Naive thymus-derived CD8-positive, alpha-beta T cell (primary cell): ENCODE measurements at regions not wholly inside any gene's neighbourhood (a gene's known extent, or its start where the extent isn't known, plus 50 kb on each side); places are given as distances from the start of the nearest gene placed in this dataset.
"Not testable (repeated sequence)": the region's sequence is repeated elsewhere in the genome, so short reads cannot be mapped to it uniquely, and the experiment has no call there.

Experiments used
- ATAC-seq, 2 donors: fragments of 150-1000 bp; cut with Tn5 transposase in 1 of 2; sonication (Bioruptor Pico), chemical (Tn5 transposase) in 1 of 2; 1 replicate in 1 of 2; 2 replicates in 1 of 2; pipeline ENCODE4 v1.10.0; 2021; ENCODE audit warnings: mild to moderate bottlenecking in 2 of 2, moderate library complexity in 2 of 2
- POLR2A ChIA-PET: fragments of 350-600 bp; sonication (Branson Sonifier 250); formaldehyde crosslinking; loops from one replicate; lab custom pipeline; 2021; ENCODE audit warnings: antibody characterized with exemption; lab: Charles Lee
- DNase-seq, 10 donors: peaks; one replicate each; pipeline versions ENCODE4 v3.0.0 to v3.0.0-alpha.2; 2020 to 2022
- H3K27ac Mint-ChIP-seq, 10 donors: one replicate each; pipeline ENCODE4 v1.8.0; 2020 to 2022; ENCODE audit warnings: mild to moderate bottlenecking in 10 of 10, mixed read lengths in 10 of 10, moderate library complexity in 4 of 10, inconsistent platforms in 1 of 10
- H3K27me3 Mint-ChIP-seq, 5 donors: one replicate each; pipeline ENCODE4 v1.8.0; 2021 to 2022; ENCODE audit warnings: mixed read lengths in 5 of 5
- H3K36me3 Mint-ChIP-seq, 3 donors: one replicate each; pipeline ENCODE4 v1.8.0; 2020 to 2022; ENCODE audit warnings: mixed read lengths in 3 of 3, mild to moderate bottlenecking in 2 of 3, inconsistent platforms in 1 of 3
- H3K4me1 Mint-ChIP-seq, 4 donors: one replicate each; pipeline ENCODE4 v1.8.0; 2021 to 2022; ENCODE audit warnings: mixed read lengths in 4 of 4
- H3K4me3 Mint-ChIP-seq, 10 donors: one replicate each; pipeline ENCODE4 v1.8.0; 2020 to 2022; ENCODE audit warnings: mild to moderate bottlenecking in 10 of 10, mixed read lengths in 10 of 10, moderate library complexity in 6 of 10, inconsistent platforms in 1 of 10
- H3K9me3 Mint-ChIP-seq, 9 donors: one replicate each; pipeline ENCODE4 v1.8.0; 2020 to 2022; ENCODE audit warnings: mixed read lengths in 9 of 9, mild to moderate bottlenecking in 3 of 9, inconsistent platforms in 1 of 9, moderate library complexity in 1 of 9

DNA sequence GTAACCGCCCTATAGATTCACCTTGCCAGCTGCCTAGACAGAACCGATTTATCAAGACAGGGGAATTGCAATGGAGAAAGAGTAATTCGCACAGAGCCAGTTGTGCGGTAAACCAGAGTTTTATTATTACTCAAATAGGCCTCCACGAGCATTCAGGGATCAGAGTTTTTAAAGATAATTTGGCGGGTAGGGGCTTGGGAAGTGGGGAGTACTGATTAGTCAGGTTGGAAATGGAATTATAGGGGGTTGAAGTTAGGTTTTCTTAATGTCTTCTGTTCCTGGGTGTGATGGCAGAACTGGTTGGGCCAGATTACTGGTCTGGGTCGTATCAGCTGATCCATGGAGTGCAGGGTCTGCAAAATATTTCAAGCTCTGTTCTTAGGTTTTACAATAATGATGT lies 756.9 kb upstream of the ADGRB3 start:
- H3K27ac Mint-ChIP-seq, ATAC-seq, H3K4me3 Mint-ChIP-seq, H3K4me1 Mint-ChIP-seq, DNase-seq, H3K27me3 Mint-ChIP-seq, POLR2A ChIA-PET, H3K36me3 Mint-ChIP-seq: not testable (repeated sequence)
- H3K9me3 Mint-ChIP-seq: peaks cover 0 to 12% (median 7%) of the 10 kb centered on the region in 9 donors

DNA sequence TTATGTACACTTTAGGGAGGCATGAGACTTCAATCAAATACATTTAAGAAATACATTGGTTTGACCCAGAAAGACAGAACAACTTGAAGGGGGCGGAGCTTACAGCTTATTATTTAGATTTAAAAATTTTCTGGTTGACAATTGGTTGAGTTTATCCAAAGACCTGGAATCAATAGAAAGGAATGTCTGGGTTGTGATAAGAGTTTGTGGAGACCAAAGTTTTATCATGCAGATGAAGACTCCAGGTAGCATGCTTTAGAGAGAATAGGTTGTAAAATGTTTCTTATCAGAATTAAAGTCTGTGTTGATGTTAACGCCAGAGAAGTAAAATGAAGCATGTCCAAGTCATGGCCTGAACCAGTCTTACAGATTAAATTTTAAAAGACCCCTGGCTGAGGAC lies 757.8 kb upstream of the ADGRB3 start:
- Mint-ChIP-seq H3K36me3 (no peaks in the 10 kb centered on the region), H3K9me3 (peaks cover 0 to 16% (median 9%) of the 10 kb centered on the region in 9 donors), H3K4me3 (no peak overlapping the region), H3K4me1 (no peaks in the 10 kb centered on the region), H3K27ac (no peak overlapping the region), H3K27me3 (no peaks in the 10 kb centered on the region)
- DNase-seq (no peak), ATAC-seq (no peak)
- POLR2A ChIA-PET: no interaction called here

DNA sequence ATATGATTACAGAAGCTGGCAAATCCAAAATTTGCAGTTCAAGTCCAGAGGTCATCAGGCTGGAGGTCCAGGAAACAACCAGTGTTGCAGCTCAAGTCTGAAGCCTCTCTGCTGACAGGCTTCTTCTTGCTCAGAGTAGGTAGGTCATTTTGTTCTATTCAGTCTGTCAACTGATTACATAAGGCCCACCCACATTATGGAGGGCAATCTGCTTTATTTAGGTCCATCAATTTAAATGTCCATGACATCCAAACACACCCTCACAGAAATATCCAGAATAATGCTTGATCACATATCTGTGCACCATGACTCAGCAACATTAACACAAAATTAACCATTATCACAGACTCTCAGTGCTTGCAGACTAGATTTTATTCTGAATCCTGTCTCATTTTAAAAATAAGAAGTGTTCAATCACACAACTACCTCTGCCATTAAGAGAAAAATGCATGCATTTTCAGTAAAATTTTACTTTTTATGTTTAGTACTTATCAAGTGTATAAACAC lies 759.2 kb upstream of the ADGRB3 start:
- H3K27ac Mint-ChIP-seq: no peak overlapping the region

DNA sequence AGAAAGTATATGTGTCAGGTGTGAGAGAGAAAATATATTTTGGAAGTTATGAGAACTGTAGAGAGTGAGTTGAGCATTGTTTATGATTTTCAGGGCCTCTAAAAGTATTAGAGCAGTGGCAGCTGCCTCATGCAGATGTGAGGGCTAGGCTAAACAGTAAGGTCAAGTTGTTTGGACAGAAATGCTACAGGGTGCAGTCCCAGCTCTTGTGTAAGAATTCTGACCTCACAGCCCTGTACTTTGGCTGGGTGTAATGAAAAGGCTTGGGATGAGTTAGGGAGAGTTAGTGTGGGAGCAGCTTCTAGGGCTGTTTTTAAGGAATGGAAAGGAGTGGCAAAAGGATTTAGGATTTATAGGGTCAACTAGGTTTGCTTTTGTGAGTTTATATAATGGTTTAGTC lies 764.8 kb upstream of the ADGRB3 start:
- Mint-ChIP-seq H3K27ac (no peak overlapping the region), H3K4me3 (no peak overlapping the region), H3K9me3 (peaks cover 0 to 16% (median 5%) of the 10 kb centered on the region in 9 donors), H3K4me1 (no peaks in the 10 kb centered on the region), H3K27me3 (no peaks in the 10 kb centered on the region), H3K36me3 (no peaks in the 10 kb centered on the region)
- DNase-seq (no peak), ATAC-seq (no peak)
- POLR2A ChIA-PET: no interaction called here

More for the DNA sequence above, 759.2 kb upstream of the ADGRB3 start:
- Mint-ChIP-seq H3K36me3 (no peaks in the 10 kb centered on the region), H3K27me3 (no peaks in the 10 kb centered on the region), H3K4me1 (no peaks in the 10 kb centered on the region), H3K4me3 (no peak overlapping the region), H3K9me3 (peaks cover 0 to 16% (median 9%) of the 10 kb centered on the region in 9 donors)
- ATAC-seq: no peak
- DNase-seq: no peak
- POLR2A ChIA-PET: no interaction called here

DNA sequence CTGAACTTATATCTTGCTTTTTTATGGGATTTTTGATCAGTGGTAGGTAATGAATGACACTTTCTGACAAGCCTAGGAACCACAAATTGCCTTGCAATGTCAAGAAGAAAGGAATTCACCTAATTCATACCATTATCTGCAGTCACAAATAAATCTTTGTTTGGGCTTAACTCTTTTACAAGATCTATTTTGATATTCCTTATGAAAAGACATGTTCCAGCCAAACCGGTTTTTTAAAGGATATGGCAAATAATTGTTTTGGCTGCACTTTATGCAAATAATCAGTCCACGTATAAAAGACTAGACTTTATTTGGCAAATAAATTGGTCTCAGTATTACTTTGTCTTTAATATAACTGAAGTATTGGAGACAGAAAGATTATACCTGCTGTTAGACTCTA lies 771.7 kb upstream of the ADGRB3 start:
- H3K9me3 Mint-ChIP-seq: peaks cover 0 to 14% (median 3%) of the 10 kb centered on the region in 9 donors
- ATAC-seq: no peak
- no peaks in the 10 kb centered on the region for H3K27me3 Mint-ChIP-seq
- H3K4me3 Mint-ChIP-seq: no peak overlapping the region
- H3K27ac Mint-ChIP-seq: no peak overlapping the region
- H3K36me3 Mint-ChIP-seq: no peaks in the 10 kb centered on the region
- no peaks in the 10 kb centered on the region for H3K4me1 Mint-ChIP-seq
- no peak for DNase-seq
- POLR2A ChIA-PET: no interaction called here

DNA sequence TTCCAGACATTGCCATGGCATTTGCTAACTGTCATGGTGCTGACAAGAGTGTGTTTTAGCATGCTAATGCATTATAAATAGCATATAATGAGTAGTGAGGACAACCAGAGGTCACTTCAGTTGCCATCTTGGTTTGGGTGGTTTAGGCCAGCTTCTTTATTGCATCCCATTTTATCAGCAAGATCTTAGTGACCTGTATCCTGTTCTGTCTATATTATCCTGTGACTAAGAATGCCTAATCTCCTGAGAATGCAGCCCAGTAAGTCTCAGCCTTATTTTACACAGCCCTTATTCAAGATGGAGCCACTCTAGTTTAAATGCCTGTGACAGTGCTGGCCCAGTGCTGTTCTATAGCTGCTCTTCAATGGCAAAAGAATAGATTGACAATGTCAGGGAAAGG lies 781.0 kb upstream of the ADGRB3 start:
- no peak for ATAC-seq
- Mint-ChIP-seq H3K36me3 (no peaks in the 10 kb centered on the region), H3K27me3 (no peaks in the 10 kb centered on the region), H3K27ac (no peak overlapping the region), H3K9me3 (peaks cover 3 to 32% (median 10%) of the 10 kb centered on the region in 9 donors), H3K4me1 (no peaks in the 10 kb centered on the region), H3K4me3 (no peak overlapping the region)
- no peak for DNase-seq
- POLR2A ChIA-PET: no interaction called here

DNA sequence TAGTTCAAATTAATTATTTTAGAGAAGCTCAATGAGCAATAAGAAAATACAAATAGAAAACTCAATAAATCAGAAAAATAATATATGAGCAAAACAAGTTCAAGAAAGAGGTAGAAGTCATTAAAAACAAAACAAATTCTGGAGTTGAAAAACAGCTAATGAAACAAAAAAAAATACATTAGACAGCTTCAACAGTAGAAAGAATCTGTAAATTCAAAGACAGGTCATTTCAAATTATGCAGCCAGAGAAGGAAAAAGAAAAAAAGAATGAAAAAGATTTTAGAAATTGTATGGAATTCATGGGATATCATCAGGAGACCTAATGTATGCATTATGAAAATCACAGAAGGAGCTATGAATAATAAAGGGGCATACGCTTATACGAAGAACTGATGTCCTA lies 795.3 kb upstream of the ADGRB3 start:
- Mint-ChIP-seq H3K27ac (no peak overlapping the region), H3K4me3 (no peak overlapping the region), H3K27me3 (no peaks in the 10 kb centered on the region), H3K4me1 (no peaks in the 10 kb centered on the region), H3K36me3 (peaks cover 0 to 21% (median 0%) of the 10 kb centered on the region in 3 donors), H3K9me3 (peaks cover 9 to 46% (median 25%) of the 10 kb centered on the region in 9 donors)
- DNase-seq: no peak
- ATAC-seq: no peak
- POLR2A ChIA-PET: no interaction called here

DNA sequence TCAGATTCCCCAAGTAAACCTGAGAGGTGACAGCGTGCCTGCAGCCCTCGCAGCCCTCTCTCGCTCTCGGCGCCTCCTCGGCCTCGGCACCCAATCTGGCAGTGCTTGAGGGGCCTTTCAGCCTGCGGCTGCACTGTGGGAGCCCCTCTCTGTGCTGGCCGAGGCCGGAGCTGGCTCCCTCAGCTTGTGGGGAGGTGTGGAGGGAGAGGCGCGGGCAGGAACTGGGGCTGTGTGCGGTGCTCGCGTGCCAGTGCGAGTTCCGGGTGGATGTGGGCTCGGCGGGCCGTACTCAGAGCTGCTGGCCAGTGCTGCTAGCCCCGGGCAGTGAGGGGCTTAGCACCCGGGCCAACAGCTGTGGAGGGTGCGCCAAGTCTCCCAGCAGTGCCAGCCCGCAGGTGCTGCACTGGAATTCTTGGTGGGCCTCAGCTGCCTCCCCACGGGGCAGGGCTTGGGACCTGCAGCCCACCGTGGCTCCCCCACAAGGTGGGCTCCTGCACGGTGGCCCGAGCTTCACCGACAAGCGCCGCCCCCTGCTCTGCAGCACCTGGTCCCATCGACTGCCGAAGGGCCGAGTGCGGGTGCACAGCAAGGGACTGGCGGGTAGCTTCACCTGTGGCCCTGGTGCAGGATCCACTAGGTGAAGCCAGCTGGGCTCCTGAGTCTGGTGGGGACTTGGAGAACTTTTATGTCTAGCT lies 809.7 kb upstream of the ADGRB3 start:
- no peaks in the 10 kb centered on the region for H3K4me1 Mint-ChIP-seq
- no peak for ATAC-seq
- H3K27ac Mint-ChIP-seq: no peak overlapping the region
- DNase-seq: no peak
- POLR2A ChIA-PET: no interaction called here
- peaks cover 0 to 33% (median 8%) of the 10 kb centered on the region in 9 donors for H3K9me3 Mint-ChIP-seq
- H3K36me3 Mint-ChIP-seq: no peaks in the 10 kb centered on the region
- no peak overlapping the region for H3K4me3 Mint-ChIP-seq
- H3K27me3 Mint-ChIP-seq: no peaks in the 10 kb centered on the region

DNA sequence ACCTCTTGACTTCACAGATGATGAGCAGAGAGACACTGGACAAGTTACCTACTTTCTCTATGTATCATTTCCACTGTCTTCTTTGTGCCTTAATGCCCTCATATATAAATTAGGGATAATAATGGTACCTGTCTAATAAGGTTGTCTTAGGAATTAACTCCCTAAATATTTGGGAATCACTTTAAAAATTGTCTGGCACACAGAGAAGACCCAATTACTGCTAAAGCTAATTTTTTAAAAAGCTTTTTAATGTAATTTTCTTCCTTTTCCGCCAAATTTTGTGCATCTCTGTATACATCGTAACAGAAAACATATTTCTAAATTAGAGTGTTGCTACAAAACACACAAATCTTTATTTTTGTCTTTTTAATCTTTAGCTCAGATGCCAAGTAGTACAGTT lies 816.8 kb upstream of the ADGRB3 start:
- H3K9me3 Mint-ChIP-seq: peaks cover 14 to 56% (median 27%) of the 10 kb centered on the region in 9 donors

DNA sequence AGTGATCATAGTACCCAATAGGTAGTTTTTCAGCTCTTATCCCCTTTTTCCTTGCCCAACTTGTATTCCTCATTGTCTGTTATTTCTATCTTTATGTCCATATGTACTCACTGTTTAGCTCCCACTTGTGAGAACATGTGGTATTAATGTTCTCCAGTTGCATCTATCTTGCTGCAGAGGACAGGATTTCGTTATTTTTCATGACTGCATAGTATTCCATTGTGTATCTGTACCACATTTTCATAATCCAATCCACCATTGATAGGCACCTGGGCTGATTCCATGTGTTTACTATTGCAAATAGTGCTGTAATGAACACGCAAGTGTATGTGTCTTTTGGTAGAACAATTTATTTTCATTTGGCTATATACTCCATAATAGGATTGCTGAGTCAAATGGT lies 819.5 kb upstream of the ADGRB3 start:
- H3K27me3 Mint-ChIP-seq: no peaks in the 10 kb centered on the region
- no peaks in the 10 kb centered on the region for H3K4me1 Mint-ChIP-seq
- no peak overlapping the region for H3K27ac Mint-ChIP-seq
- peaks cover 13 to 46% (median 27%) of the 10 kb centered on the region in 9 donors for H3K9me3 Mint-ChIP-seq
- POLR2A ChIA-PET: no interaction called here
- no peak overlapping the region for H3K4me3 Mint-ChIP-seq
- H3K36me3 Mint-ChIP-seq: peaks cover 0 to 5% (median 0%) of the 10 kb centered on the region in 3 donors
- ATAC-seq (no peak), DNase-seq (no peak)

More for the DNA sequence above, 816.8 kb upstream of the ADGRB3 start:
- H3K4me1 Mint-ChIP-seq: no peaks in the 10 kb centered on the region
- no peak overlapping the region for H3K4me3 Mint-ChIP-seq
- no peak overlapping the region for H3K27ac Mint-ChIP-seq
- H3K36me3 Mint-ChIP-seq: peaks cover 0 to 5% (median 0%) of the 10 kb centered on the region in 3 donors
- POLR2A ChIA-PET: no interaction called here
- DNase-seq (no peak), ATAC-seq (no peak)
- no peaks in the 10 kb centered on the region for H3K27me3 Mint-ChIP-seq

DNA sequence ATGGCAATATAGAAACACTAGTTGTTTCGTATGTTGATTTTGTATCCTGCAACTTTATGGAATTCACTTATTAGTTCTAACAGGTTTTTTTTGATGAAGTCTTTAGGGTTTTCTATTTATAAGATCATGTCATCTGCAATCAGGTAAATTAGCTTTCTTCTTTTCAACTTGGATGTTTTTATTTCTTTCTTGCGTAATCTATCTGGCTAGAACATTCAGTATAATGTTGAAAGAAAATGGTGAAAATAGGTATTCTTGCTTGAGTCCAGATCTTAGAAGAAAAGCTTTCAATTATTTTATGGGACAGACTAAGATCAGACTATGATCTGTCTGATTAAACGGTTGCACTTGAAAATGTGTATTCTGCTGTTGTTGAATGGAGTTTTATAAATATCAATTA lies 820.8 kb upstream of the ADGRB3 start:
- no peak for ATAC-seq
- Mint-ChIP-seq H3K36me3 (peaks cover 0 to 5% (median 0%) of the 10 kb centered on the region in 3 donors), H3K4me1 (no peaks in the 10 kb centered on the region), H3K27me3 (no peaks in the 10 kb centered on the region), H3K27ac (no peak overlapping the region), H3K4me3 (no peak overlapping the region), H3K9me3 (peaks cover 12 to 41% (median 25%) of the 10 kb centered on the region in 9 donors)
- POLR2A ChIA-PET: no interaction called here
- DNase-seq: no peak

DNA sequence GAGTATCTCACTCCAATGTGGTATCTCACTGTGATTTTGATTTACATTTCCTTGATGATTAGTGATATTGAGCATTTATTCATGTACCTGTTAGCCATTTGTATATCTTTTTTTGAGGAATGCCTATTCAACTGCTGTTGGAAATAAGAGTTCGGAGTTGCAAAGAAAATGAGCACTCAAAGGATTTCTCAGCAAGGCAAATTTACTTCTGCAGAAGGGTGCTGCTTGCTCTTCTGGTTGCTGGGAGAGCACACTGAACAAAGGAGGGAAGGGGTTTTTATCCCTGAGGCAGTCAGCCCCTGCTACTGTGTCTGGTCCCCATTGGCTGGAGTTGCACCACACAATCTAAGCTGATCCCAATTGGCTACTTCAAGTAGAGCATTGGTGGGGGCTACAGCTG lies 822.4 kb upstream of the ADGRB3 start:
- ATAC-seq: no peak
- Mint-ChIP-seq H3K27ac (no peak overlapping the region), H3K27me3 (no peaks in the 10 kb centered on the region), H3K9me3 (peaks cover 13 to 45% (median 27%) of the 10 kb centered on the region in 9 donors), H3K4me1 (no peaks in the 10 kb centered on the region), H3K4me3 (no peak overlapping the region), H3K36me3 (peaks cover 0 to 5% (median 0%) of the 10 kb centered on the region in 3 donors)
- no peak for DNase-seq
- POLR2A ChIA-PET: no interaction called here

DNA sequence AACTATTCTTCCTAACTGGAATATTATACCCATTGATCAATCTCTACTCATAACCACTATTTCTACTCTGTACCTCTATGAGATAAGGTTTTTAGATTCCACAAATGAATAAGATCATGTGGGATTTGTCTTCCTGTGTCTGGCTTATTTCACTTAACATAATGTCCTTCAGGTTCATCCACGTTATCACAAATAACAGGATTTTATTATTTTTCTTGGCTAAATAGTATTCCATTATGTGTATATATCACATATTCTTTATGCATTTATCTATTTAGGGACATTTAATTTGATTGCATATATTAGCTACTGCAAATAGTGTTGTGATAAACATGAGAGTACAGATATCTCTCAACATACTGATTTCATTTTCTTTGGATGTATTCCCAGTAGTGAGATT lies 823.0 kb upstream of the ADGRB3 start:
- Mint-ChIP-seq H3K36me3 (peaks cover 0 to 5% (median 0%) of the 10 kb centered on the region in 3 donors), H3K27me3 (no peaks in the 10 kb centered on the region), H3K4me1 (no peaks in the 10 kb centered on the region), H3K27ac (no peak overlapping the region), H3K9me3 (peaks cover 15 to 46% (median 28%) of the 10 kb centered on the region in 9 donors), H3K4me3 (no peak overlapping the region)
- ATAC-seq (no peak), DNase-seq (no peak)
- POLR2A ChIA-PET: no interaction called here
